GM12873 (cell line): ENCODE measurements at regions not wholly inside any gene's neighbourhood (a gene's known extent, or its start where the extent isn't known, plus 50 kb on each side); places are given as distances from the start of the nearest gene placed in this dataset.

Experiments
- TF ChIP-seq, protein P1 (sequence below): IDR thresholded peaks from 2 replicates; pipeline ENCODE4 v1.5.1; 2012; ENCODE audit warnings: low read depth, mild to moderate bottlenecking, moderate library complexity, low read length, control low read depth; ENCODE audit not compliant: insufficient read depth; ENCODE audit errors: missing control alignments

DNA sequence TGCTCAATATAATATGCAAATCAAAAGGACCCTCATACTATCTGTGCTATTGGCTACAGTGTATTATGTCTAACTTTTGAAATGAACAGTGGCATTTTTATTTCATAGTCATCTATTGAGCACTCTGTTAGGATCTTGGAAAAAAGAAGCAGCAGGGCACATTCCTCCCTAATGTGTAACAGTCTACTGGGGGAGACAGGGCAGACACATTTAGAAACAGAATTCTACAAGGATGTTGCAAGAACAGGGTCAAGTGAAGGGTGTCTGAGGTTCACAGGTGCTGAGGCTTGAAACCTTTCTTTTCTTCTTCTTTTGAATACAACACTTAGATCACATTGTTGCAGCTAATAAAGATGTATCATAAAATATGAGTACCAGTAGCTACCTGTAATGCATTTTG is 129.7 kb upstream of the SLC4A4 start:
- TF ChIP-seq, protein P1, sequence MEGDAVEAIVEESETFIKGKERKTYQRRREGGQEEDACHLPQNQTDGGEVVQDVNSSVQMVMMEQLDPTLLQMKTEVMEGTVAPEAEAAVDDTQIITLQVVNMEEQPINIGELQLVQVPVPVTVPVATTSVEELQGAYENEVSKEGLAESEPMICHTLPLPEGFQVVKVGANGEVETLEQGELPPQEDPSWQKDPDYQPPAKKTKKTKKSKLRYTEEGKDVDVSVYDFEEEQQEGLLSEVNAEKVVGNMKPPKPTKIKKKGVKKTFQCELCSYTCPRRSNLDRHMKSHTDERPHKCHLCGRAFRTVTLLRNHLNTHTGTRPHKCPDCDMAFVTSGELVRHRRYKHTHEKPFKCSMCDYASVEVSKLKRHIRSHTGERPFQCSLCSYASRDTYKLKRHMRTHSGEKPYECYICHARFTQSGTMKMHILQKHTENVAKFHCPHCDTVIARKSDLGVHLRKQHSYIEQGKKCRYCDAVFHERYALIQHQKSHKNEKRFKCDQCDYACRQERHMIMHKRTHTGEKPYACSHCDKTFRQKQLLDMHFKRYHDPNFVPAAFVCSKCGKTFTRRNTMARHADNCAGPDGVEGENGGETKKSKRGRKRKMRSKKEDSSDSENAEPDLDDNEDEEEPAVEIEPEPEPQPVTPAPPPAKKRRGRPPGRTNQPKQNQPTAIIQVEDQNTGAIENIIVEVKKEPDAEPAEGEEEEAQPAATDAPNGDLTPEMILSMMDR, result no peak

DNA sequence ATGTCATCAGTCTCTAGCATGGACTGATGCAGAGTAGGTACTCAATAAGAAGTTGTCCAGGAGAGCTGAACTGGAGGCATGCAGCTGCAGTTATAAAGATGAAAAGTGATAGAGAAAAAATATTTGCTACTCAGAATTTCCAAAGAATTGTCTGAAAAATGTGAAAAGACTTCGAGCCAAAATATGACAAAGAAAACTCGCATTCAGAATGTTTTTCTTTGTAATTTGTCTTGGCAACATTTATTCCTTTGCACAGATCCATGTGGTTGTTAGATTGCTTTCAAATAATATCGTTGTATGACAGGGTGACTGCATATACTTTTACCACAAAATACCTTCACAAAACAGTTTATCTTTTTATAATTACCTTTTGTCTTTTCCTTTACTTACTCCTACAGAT is 128.0 kb upstream of the SLC4A4 start:
- TF ChIP-seq, protein P1, result no peak

DNA sequence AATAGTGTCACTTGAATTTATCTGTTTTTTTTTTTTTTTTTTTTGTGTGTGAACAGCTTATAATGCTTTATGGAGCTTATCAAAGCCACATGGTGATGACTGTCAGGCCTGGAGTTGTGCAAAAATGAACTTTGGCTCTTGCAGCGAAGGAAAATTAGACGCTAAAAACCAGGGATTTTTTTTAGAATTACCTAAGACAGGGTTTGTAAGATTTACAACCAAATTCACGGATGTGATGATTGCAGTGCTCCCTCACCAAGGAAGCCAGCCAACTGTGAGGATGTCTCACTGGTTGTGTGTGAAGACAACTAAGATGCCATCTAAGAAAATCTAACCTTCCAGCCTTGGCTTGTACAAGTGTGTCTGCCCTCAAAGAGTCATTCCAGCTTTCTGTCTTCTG is 127.1 kb upstream of the SLC4A4 start:
- TF ChIP-seq, protein P1, result no peak

DNA sequence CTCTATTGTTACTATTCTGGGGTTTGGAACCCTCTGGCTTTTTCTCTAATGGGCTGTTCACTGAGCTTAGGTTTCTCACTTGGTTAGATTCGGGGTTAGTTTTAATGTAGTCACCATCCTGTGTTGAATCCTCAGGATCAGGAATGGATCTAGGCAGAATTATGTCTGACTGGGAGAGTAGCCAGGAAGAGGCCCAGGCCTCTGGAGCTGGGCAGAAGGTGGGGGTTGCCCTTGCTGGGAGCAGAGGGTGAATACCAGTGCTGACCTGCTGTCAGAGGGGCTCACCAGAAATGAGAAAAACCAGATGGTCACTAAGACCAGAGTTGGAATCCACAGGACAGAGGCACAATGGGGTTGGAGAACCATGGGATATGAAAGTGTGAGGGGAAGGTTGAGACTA is 126.6 kb upstream of the SLC4A4 start:
- TF ChIP-seq, protein P1, result no peak

DNA sequence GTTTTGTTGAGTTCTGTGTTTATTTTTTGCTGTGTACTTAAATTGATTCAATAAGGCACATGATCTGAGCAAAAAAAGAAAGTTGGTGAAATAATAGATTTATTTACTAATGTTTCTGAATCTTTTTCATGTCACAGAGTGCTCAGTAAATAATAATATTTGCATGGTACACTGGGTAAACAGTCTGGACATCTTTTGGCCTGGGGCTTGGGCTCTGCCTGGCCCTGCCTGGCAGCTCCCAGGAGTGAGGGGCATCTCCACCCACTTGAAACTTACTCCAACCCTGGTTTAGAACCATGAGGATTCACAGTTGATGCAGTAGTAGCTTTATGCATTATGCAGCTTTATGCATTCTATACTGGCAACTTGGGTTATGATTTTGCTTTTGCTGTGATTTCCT is 124.2 kb upstream of the SLC4A4 start:
- TF ChIP-seq, protein P1, result no peak

DNA sequence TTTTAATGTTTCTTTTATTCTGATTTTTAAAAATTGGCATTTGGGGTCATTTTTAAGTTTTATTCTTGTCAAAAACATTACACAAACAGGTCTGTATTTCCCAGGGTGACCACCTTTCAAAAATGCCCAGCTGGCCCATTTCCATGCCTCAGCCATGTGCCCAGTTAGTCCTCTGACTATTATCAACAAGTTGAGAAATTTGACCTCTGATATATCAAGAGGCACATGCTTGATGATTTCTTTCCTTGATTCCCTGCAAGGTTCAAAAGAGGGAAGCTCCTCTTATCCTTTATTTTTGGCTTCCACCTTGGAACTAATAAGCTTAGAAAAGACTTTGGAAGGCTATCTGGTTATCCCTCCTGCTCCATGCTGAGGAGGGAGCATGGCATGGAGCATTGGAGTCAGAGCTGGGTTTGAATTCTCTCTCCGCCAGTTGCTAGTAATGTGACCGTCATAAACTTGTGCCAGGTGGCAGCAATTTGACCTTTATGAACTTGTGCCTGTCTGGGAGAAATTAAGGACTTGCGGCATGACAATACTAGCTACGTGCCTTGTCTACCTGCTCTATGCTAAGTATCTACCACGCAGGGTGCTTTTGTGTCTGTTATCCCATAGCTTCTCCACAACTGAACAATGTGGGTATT is 122.4 kb upstream of the SLC4A4 start:
- TF ChIP-seq, protein P1, result no peak

DNA sequence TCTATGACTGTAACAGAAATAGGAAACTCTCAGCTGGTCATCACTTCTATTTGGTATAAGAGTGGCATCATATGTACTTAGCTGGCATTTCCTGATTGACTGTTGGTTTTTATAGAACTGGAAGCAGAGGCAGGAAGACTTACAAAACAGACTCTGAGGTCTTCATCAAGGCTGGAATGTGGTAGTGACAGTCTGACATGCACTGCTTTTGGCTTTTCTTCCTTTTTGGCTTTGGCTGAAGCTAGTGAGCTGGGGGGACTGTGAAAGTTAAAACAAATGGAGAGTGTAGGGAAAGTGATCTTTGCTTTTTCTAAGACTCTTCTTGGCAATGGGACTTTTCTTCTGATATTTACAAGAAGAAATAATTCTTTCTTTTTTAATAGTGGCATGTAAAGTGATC is 121.1 kb upstream of the SLC4A4 start:
- TF ChIP-seq, protein P1, result no peak
